GM21526 (cell line): ENCODE measurements at regions not wholly inside any gene's neighbourhood (a gene's known extent, or its start where the extent isn't known, plus 50 kb on each side); places are given as distances from the start of the nearest gene placed in this dataset.

Source experiments
- ATAC-seq: cut with Tn5 transposase; IDR thresholded peaks from one replicate; pipeline ENCODE4 v1.9.1; 2021; ENCODE audit warnings: moderate library complexity; ENCODE audit not compliant: unreplicated experiment, low FRiP score

DNA sequence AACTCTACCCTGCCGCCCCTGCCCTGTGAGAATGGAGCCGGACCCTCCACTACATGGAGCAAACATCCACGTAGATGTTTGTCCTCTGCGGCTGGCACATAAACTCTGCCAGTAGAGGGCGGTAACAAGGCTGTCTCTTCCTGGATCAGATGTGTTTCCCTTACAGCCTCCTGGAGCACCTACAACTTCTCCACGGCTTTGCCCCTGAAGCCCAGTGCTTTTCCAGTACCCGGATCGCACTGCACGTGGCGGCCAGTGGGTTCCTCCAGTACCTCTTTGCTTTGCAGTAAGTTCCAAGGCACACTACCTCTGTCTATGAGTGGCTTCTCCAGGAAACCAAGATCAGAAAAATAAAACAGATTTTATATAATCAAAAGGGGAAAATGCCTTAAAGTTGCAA, 651.3 kb downstream of the DCDC2C start:
- no peak for ATAC-seq

GRCh38 chr2:4356109-4356508, 652.7 kb downstream of the DCDC2C start:
- no peak for ATAC-seq

DNA sequence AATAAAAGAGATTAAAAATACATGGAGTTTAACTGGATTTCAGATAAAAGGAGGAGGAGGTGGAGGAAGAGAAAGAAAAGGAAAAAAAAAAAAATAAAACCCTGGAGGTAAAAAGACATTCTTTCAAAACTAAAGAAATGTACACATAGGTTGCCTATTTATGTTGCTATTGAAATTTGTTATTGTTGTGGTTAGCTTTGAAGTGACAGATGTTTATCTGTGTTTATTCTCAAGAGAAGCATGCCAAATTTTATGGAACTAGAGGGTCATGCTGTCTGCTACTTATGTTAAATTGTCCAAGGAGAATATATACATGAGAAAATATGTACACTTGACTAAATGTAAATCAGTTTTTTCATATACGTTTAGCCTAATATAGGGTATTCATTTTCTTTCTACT, 653.2 kb downstream of the DCDC2C start:
- ATAC-seq, result no peak

- ATAC-seq, result no peak
Measured at GRCh38 chr2:4357121-4357520, 653.7 kb downstream of the DCDC2C start.

GRCh38 chr2:4358837-4359236, 655.5 kb downstream of the DCDC2C start:
- ATAC-seq, result no peak

DNA sequence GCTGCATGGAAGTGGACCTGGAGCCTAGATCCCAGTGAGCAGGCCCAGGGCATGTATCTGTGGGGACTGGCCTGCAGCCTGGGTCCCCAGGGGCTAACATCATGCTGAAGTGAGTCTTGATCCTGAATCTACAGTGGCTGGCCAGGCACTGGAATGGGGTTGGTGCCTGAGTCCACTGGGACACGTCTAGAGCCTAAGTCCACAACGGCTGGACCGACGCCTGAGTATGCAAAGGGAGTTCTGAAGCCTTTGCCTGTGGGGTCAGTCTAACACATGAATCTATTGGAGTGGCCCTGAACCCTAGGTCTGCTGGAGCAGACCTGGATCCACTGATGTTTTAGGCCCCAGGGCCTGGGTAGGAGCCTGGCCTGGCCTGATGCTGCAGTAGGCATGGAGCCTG, 665.5 kb downstream of the DCDC2C start:
- ATAC-seq, result no peak

GRCh38 chr2:4369826-4370419, 666.5 kb downstream of the DCDC2C start:
- no peak for ATAC-seq

GRCh38 chr2:4370422-4371090, 667.2 kb downstream of the DCDC2C start:
- ATAC-seq, result no peak

GRCh38 chr2:4381049-4381448, 677.7 kb downstream of the DCDC2C start:
- ATAC-seq, result no peak

DNA sequence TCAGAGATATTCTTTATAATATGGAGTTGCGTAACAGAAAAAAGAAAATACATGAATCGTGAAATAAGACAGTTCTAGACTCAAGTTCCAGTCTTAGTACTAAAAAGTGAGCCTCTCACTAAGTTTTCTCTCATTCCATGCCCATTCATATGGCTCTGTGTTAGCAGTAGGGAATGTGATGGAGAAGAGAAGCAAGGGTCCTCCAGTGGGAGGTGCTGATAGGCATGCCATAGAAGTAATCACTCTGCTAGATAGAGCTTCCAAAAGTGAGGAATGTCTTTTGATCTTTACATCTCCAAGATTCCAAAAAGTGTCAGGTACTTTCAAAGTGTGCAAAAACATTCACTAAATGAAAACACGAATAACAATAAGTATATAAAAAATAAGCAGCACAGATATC, 678.4 kb downstream of the DCDC2C start:
- ATAC-seq, result no peak

DNA sequence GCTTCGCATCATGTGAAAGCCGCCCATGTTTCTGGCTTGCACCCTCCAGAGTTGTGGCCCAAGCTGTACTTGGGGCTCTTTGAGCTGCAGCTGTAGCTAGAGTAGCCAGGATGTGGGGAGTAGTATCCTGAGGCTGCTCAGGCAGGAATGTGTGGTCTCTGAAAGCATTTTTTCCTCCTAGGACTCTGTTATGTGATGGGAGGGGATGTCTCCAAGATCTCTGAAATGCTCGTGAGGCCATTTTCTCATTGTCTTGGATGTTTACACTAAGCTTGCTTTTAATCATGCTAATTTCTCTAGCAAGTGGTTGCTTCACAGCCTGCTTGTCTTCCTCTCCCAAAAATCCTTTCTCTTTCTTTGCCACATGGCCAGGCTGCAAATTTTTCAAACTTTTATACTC, 687.6 kb downstream of the DCDC2C start:
- no peak for ATAC-seq

DNA sequence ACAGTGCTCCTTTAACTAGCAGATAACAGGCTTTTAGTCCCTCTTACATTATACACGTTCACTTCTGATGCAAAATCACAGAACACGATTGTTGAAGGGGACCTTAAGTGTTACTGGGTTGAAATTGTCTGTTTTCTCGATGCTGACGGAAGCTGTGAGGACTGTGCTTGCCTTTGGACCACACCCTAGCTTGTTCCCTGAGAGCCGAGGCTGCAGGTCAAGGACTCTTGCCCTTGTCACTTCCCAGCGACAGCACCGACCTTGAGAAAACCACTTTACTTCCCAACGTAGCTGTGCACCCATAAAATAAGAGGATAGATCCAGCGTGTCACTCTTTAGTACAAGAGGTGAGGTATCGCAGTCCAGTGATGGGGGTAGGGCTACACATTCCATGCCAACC, 701.0 kb downstream of the DCDC2C start:
- ATAC-seq, result no peak

DNA sequence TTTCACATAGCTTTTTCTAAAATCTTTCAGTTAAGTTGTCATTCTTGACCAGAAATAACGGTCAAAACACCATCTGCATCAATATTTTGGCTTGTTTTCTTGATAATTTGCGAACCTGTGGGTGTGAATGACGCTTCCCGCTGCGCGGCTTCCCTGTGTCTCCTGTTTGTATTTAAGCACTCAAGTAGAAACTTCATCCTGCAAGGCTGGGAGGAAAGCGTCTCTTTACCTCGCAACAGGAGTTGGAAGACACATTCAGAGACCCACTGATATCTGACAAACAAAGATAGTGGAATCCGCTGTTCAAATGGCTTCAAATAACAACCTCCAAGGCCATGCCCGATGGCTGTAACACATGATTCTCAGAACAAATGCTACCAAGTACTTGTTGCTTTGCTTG, 704.9 kb downstream of the DCDC2C start:
- no peak for ATAC-seq

DNA sequence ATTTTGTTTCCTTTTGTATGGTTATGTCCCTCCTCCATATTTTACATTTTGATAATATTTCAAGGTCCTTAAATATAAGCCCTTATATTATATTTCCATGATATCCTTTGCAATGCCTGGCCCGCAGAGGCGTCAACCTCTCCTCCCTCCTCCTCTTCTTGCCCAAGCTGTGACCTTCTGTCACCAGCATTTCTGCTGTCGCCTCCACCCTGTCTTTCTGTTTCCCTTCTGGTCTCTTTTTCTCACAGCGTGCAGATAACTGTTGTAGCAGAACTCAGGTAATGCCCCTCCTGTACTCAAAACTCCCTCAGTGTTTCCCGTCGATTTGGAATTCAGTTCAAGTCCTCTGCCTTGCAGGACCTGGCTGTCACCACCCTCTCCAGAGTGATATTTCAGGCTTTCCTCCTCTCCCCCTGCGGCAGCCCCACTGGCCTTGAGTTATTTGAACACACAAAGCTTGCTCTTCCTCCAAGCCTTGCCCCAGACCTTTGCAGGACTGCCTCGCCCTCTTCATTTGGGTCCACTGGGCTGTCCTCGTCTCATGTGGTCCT, 709.3 kb downstream of the DCDC2C start:
- no peak for ATAC-seq

- no peak for ATAC-seq
Measured at GRCh38 chr2:4415171-4415570, 711.8 kb downstream of the DCDC2C start.

- no peak for ATAC-seq
Measured at GRCh38 chr2:4415810-4416413, 712.5 kb downstream of the DCDC2C start.

GRCh38 chr2:4416431-4416830, 713.1 kb downstream of the DCDC2C start:
- no peak for ATAC-seq

DNA sequence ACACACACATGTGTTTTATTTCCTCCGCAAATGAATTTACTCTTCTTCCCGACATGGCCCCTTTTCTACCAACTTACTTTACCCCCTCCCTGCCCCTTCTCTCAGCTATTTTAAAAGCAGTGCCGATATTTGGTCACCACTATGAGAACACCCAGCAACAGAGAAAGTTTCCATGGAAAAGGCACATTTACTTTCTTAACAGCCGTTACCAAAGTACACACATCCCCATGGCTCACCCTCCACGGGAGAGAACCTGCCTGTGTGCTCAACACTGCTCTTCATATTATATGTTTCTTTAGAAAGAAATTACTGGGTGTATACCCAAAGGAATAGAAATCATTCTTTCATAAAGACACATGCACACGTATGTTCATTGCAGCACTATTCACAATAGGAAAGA, 714.4 kb downstream of the DCDC2C start:
- ATAC-seq, result no peak

GRCh38 chr2:4420032-4420431, 716.7 kb downstream of the DCDC2C start:
- ATAC-seq, result no peak

GRCh38 chr2:4424153-4424552, 720.8 kb downstream of the DCDC2C start:
- no peak for ATAC-seq

GRCh38 chr2:4427083-4427482, 723.7 kb downstream of the DCDC2C start:
- no peak for ATAC-seq

GRCh38 chr2:4445821-4446220, 742.4 kb downstream of the DCDC2C start:
- no peak for ATAC-seq
